ENCODE measurements at regions not wholly inside any gene's neighbourhood (a gene's known extent, or its start where the extent isn't known, plus 50 kb on each side); places are given as distances from the start of the nearest gene placed in this dataset.

DNA sequence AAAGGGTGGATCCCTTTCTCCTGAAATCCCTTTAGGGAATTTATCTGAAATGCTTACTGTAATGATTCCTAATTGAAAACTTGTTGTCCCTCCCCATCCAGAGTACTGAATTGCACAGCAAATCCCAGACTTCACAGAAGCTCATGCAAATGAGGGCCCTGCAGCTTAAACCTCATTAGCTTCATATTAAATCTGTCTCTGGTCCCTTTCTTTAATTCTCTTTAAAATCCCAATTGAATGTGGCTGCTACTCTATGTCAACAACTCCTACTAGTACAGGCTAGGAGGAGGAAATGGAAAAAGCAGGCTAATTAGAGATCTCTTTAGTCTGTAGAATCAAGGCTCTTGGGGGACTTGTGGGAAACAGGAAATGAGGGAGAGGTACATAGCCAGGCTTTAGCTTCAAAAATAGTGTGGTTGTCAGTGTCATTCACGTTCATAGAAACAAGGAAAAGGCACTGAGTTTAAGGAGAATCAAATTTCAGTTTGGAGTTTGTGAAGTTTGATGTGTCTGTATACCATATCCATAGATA lies 191.3 kb upstream of the PRDM9 start:
- H3K9me3 Mint-ChIP-seq, result peaks cover 0 to 23% of the 10 kb centered on the region in 2 donors
- H3K27ac Mint-ChIP-seq, result no peak overlapping the region
- H3K27me3 Mint-ChIP-seq, result no peaks in the 10 kb centered on the region
- no peaks in the 10 kb centered on the region for H3K4me1 Mint-ChIP-seq
- H3K4me3 Mint-ChIP-seq, result no peak overlapping the region
- DNase-seq, result no peak
- no peak for ATAC-seq

DNA sequence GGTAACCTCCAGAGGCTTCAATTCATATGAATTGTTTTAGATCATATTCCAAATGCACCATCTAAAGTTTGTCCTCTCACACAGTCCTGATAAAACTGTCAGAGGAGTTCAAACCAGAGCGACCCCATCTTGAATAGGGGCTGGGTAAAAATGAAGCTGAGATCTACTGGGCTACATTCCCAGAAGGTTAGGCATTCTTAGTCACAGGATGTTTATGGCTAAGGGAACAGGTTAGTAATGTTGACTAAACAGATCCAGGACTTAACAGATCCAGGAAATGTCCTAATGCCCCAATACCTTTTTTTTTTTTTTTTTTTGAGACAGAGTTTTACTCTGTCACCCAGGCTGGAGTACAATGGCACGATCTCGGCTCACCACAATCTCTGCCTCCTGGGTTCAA lies 192.6 kb upstream of the PRDM9 start:
- peaks cover 0 to 17% of the 10 kb centered on the region in 2 donors for H3K9me3 Mint-ChIP-seq

DNA sequence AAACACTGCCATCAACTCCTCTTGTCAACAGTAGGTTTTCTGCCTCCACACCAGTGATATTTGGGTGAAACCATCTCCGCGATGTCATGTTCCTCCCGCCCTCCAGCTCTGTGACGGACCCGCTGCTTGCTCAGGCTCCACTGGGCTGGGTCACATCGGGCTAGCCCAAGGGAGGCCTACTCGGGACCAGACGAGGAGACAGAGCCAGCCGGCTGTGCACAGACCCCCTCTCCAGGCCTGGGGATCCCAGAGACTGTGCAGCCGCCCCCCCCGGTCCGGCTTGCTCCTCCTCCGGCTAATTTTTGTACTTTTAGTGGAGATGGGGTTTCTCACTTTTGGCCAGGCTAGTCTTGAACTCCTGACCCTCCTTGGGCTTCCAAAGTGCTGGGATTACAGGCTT lies 202.4 kb upstream of the PRDM9 start:
- Mint-ChIP-seq H3K27me3 (no peaks in the 10 kb centered on the region), H3K4me3 (no peak overlapping the region), H3K9me3 (peaks cover 14 to 17% of the 10 kb centered on the region in 2 donors), H3K4me1 (no peaks in the 10 kb centered on the region), H3K27ac (no peak overlapping the region)
- no peak for ATAC-seq
- no peak for DNase-seq

More for the DNA sequence above, 192.6 kb upstream of the PRDM9 start:
- no peaks in the 10 kb centered on the region for H3K27me3 Mint-ChIP-seq
- no peaks in the 10 kb centered on the region for H3K4me1 Mint-ChIP-seq
- H3K27ac Mint-ChIP-seq, result no peak overlapping the region
- DNase-seq, result no peak
- H3K4me3 Mint-ChIP-seq, result no peak overlapping the region
- no peak for ATAC-seq

DNA sequence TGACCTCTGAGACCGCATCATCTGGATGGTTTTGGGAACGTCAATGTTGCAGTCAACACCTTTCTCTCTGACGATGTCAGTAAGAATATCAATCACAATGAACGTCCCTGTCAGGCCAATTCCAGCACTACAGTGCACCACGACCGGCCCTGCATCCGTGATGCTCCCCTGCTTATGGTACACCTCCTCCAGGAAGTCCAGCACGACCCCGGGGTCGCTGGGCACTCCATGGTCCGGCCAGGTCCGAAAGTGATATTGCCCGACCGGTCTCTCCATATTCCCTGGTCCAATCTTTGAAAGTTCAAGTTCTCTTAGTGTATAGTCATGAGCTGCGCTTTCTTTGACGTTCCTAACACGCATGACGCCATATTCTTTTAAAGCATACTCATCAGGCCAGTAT lies 203.6 kb upstream of the PRDM9 start:
- DNase-seq (no peak), ATAC-seq (no peak)
- Mint-ChIP-seq H3K4me1 (no peaks in the 10 kb centered on the region), H3K9me3 (peaks cover 14 to 17% of the 10 kb centered on the region in 2 donors), H3K4me3 (no peak overlapping the region), H3K27me3 (no peaks in the 10 kb centered on the region), H3K27ac (no peak overlapping the region)

DNA sequence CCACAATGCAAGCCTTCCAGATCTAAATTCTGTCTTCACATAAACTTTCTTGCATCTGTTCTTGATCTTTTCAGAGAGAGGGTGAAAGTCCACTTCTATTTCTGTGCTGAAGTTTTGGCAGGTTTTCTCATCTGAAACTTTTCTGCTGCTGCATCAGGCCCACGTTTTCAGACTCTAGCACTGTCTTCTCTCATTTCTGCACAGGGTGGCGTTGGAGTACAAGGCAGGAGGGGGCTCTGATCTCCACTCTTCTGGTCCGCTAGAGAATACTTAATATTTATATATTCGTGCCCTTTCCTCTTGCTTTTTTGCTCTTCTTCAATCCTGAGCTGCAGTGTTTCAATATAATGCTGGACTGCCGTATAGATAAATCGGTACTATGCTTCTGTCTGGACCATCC lies 204.0 kb upstream of the PRDM9 start:
- no peak for DNase-seq
- Mint-ChIP-seq H3K27ac (no peak overlapping the region), H3K4me1 (no peaks in the 10 kb centered on the region), H3K9me3 (peaks cover 14 to 17% of the 10 kb centered on the region in 2 donors), H3K27me3 (no peaks in the 10 kb centered on the region), H3K4me3 (no peak overlapping the region)
- no peak for ATAC-seq

DNA sequence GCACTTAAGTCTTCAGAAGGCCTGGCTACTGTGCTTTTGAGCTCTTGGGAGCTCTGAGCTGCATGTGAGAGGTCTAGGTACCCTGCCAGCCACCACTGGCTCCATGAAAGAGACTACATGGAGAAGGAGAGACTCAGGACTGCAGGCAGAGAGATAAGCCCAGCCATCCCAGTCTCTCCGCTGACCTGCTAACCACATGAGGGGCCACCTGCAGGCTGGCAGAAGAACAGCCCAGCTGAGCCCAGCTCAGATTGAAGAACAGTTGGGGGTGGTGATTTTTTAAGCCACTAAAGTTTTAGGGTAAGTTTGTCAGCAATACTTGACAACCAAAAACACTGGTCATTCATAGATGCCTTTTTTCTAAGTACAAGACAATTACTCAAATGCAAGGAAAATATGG lies 205.0 kb upstream of the PRDM9 start:
- H3K4me3 Mint-ChIP-seq, result no peak overlapping the region
- DNase-seq (no peak), ATAC-seq (no peak)
- no peaks in the 10 kb centered on the region for H3K27me3 Mint-ChIP-seq
- peaks cover 14 to 17% of the 10 kb centered on the region in 2 donors for H3K9me3 Mint-ChIP-seq
- no peak overlapping the region for H3K27ac Mint-ChIP-seq
- H3K4me1 Mint-ChIP-seq, result no peaks in the 10 kb centered on the region

DNA sequence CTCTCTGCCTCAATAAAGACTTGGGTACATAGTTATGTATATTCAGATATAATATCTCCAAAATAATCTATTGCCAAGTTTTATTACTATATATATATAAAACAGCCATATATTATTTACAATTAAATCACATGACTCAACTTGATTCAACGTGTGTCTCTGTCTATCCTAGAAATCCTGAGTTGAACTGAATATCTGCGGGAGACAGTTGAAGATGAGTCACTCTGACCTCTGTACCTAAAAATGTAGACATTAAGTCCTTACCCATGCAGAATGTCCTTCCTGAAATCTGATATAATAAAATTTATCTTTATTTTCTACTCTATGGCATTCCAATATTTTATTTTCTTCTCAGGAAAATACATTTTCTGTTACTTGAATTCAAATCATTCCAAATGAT lies 218.2 kb upstream of the PRDM9 start:
- no peaks in the 10 kb centered on the region for H3K27me3 Mint-ChIP-seq
- no peaks in the 10 kb centered on the region for H3K4me1 Mint-ChIP-seq
- peaks cover 15 to 19% of the 10 kb centered on the region in 2 donors for H3K9me3 Mint-ChIP-seq
- H3K4me3 Mint-ChIP-seq, result no peak overlapping the region
- H3K27ac Mint-ChIP-seq, result no peak overlapping the region
- ATAC-seq (no peak), DNase-seq (no peak)

DNA sequence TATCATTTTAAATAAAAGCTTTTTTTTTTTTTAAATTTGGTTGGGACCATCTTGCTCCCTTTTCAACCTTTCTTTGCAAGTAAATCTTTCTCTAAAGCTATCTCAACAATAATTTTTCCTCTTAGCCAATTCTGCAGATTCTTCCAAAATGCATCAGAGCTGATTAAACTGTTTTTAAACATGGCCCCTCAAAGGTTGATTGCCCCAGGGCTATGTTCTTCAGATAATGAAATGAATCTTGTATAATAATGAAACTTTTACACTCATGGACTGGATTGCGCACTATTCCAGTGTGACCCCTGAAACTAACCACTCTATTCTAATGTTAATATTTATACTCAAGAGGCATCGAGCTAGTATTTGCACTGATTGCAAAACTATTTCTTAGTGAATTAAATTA lies 222.8 kb upstream of the PRDM9 start:
- no peaks in the 10 kb centered on the region for H3K27me3 Mint-ChIP-seq
- H3K27ac Mint-ChIP-seq, result no peak overlapping the region
- ATAC-seq (no peak), DNase-seq (no peak)
- H3K9me3 Mint-ChIP-seq, result no peaks in the 10 kb centered on the region
- no peak overlapping the region for H3K4me3 Mint-ChIP-seq
- H3K4me1 Mint-ChIP-seq, result no peaks in the 10 kb centered on the region

DNA sequence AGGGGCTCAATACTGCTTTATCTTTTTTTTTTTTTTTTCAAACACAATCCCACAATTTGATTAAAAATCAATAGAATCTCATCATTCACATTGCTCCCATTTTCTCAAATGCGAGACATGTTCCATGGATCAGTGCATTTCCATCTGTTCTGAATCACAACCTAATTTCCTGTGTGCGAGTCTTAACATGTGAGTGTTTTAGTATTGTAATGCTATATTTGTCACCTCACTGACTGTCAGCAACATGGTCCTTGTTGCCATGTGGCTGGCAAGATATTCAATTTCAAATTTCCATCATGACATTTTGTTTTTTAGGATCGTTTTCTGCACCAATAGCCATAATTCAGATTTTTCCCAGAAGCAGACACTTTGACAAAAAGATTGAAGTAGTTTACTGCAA lies 233.2 kb upstream of the PRDM9 start:
- H3K9me3 Mint-ChIP-seq, result peaks cover 0 to 6% of the 10 kb centered on the region in 2 donors
- DNase-seq (no peak), ATAC-seq (no peak)
- H3K27me3 Mint-ChIP-seq, result no peaks in the 10 kb centered on the region
- no peak overlapping the region for H3K4me3 Mint-ChIP-seq
- no peaks in the 10 kb centered on the region for H3K4me1 Mint-ChIP-seq
- no peak overlapping the region for H3K27ac Mint-ChIP-seq

DNA sequence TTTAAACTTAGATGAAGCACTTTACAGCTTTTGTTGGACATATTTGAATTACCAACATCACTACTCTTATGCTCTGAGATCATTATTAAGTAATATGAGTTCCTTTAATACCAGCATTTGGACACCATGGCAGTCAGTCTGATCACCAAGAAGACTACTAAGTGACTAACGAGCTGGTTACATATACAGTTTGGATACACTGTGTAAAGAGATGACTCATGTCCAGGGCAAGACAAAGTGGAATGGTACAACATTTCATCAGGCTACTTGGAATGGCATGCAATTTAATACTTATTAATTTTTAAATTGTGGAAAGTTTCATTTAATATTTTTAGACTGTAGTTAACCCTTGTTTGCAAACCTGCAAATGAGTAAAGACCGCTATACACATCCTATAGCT lies 237.4 kb upstream of the PRDM9 start:
- Mint-ChIP-seq H3K9me3 (no peaks in the 10 kb centered on the region), H3K27me3 (no peaks in the 10 kb centered on the region), H3K4me3 (no peak overlapping the region), H3K27ac (no peak overlapping the region), H3K4me1 (no peaks in the 10 kb centered on the region)
- ATAC-seq (no peak), DNase-seq (no peak)

DNA sequence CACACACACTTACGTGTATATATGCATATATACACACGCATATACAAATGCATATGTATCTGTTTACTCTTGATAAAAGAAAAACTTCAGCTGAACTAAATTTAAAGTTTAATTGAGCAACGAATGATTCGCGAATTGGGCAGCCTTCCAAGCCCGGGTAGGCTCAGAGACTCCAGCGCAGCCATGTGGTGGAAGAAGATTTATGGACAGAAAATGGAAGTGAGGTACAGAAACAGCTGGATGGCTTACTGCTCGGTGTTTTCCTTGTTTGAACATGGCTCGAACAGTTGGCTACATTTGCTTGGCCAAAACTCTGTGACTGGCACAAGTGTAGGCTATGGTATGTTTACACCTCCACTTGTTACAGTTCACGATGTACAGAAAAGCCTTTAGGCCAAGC lies 239.3 kb upstream of the PRDM9 start:
- Mint-ChIP-seq H3K27ac (no peak overlapping the region), H3K9me3 (no peaks in the 10 kb centered on the region), H3K4me1 (no peaks in the 10 kb centered on the region), H3K4me3 (no peak overlapping the region), H3K27me3 (no peaks in the 10 kb centered on the region)
- no peak for ATAC-seq
- DNase-seq, result no peak

DNA sequence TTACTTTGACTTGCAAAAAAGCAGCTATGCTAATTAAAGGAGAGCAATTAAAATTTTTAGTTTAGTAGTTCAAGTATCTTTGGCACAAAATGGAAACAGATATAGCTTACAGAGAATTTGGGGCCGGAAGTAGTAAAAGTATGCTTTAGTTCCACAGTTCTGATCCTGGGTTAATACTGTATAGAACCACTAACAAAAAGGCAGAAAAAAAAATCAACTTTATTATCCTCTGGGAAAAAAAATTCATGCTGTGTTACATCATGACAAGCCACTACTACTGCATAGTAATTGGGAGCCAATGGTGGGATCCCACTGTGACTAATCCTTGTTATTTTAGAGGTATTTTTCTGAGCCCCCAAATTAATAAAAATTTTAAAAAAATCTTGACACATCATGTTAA lies 246.8 kb upstream of the PRDM9 start:
- Mint-ChIP-seq H3K4me3 (no peak overlapping the region), H3K9me3 (peaks cover 0 to 7% of the 10 kb centered on the region in 2 donors), H3K27me3 (no peaks in the 10 kb centered on the region), H3K27ac (no peak overlapping the region), H3K4me1 (no peaks in the 10 kb centered on the region)
- DNase-seq, result no peak
- no peak for ATAC-seq

DNA sequence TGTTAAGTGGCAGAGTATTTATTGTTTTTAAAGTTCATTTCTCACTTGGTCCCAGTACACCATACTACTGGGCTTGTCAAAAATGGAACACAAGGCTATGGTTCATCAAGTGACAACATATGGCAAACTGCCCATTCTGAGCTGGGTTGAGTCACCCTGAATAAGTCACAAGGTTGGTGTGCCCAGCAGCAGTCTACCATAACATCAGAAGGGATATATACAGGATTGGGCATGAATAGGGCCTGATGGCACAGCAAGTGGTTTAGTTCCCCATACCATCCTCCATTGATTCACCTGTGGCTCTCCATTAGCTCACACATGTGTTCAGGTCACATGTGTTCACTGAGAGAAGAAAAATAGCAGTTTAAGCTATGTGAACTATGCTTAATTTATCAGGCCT lies 249.8 kb upstream of the PRDM9 start:
- H3K4me3 Mint-ChIP-seq, result no peak overlapping the region
- H3K27ac Mint-ChIP-seq, result no peak overlapping the region
- no peak for ATAC-seq

DNA sequence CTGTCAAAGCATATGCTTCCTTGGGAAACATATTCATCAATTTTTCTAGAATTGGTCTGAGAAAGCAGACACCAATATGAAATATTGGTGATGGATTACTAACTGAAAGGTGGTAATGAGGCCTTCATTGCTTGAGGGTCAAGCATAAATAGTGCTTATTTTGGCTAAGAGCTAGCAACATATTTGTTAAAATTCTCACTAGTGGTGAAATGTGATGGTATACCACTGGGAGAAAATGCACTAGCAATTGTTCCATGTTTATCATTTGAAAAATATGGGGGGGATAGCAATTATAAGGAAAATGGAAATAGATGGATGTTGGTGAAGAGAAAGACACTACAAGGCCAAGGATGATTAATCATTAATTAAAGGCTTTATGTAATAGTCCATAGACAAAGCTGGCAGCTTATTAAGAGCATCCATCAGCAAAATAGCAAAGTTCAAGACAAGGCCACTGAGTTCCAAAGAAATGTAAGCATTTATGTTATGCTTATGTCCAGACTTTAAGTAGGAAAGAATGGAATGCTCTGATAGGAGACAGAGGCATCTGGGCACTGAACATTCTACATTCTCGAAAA lies 253.7 kb upstream of the PRDM9 start:
- ATAC-seq (no peak), DNase-seq (no peak)
- no peaks in the 10 kb centered on the region for H3K4me1 Mint-ChIP-seq
- no peak overlapping the region for H3K4me3 Mint-ChIP-seq
- H3K27me3 Mint-ChIP-seq, result no peaks in the 10 kb centered on the region
- H3K27ac Mint-ChIP-seq, result no peak overlapping the region
- peaks cover 0 to 7% of the 10 kb centered on the region in 2 donors for H3K9me3 Mint-ChIP-seq

More for the DNA sequence above, 249.8 kb upstream of the PRDM9 start:
- no peaks in the 10 kb centered on the region for H3K27me3 Mint-ChIP-seq
- peaks cover 0 to 7% of the 10 kb centered on the region in 2 donors for H3K9me3 Mint-ChIP-seq
- H3K4me1 Mint-ChIP-seq, result no peaks in the 10 kb centered on the region
- DNase-seq, result no peak

DNA sequence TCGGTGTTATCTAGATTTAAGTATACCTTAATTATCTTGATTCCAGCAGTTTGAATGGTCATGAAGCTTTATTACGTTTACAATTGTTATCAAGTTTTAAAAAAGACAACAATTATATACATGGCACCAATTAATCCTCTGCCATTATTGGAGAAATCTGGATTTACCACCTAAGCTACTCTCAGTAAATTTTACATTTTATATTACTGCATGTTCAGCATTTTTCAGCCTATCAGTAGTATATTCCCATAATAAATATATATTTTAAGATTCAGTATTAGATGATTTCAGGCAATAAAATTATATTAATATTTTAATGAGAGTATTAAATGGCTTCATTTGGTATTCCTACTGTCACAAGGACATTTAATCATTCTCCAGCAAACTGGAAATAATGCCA lies 264.5 kb upstream of the PRDM9 start:
- Mint-ChIP-seq H3K4me1 (no peaks in the 10 kb centered on the region), H3K27me3 (no peaks in the 10 kb centered on the region), H3K4me3 (no peak overlapping the region), H3K27ac (no peak overlapping the region), H3K9me3 (peaks cover 3 to 8% of the 10 kb centered on the region in 2 donors)
- ATAC-seq (no peak), DNase-seq (no peak)

DNA sequence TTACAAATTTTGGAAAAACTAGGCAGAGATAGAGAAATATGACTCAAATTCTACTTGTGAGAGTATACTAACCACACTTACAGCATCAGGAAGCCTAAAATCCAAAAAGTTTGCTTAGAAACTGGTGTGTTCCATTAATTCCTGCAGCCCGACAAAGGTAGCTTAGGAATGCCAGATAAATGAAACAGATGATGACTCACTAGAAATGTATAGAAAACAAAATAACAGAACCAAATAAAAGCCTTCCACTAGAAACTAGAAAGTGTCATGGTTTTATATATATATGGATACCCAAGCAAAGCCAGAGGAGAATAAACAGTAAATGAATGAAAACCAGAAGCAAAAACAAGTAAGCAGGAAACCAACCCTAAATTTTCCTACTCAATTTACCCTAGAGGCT lies 272.2 kb upstream of the PRDM9 start:
- DNase-seq (no peak), ATAC-seq (no peak)
- no peaks in the 10 kb centered on the region for H3K4me1 Mint-ChIP-seq
- H3K9me3 Mint-ChIP-seq, result peaks cover 8% of the 10 kb centered on the region in 2 donors
- H3K4me3 Mint-ChIP-seq, result no peak overlapping the region
- H3K27me3 Mint-ChIP-seq, result no peaks in the 10 kb centered on the region
- H3K27ac Mint-ChIP-seq, result no peak overlapping the region

DNA sequence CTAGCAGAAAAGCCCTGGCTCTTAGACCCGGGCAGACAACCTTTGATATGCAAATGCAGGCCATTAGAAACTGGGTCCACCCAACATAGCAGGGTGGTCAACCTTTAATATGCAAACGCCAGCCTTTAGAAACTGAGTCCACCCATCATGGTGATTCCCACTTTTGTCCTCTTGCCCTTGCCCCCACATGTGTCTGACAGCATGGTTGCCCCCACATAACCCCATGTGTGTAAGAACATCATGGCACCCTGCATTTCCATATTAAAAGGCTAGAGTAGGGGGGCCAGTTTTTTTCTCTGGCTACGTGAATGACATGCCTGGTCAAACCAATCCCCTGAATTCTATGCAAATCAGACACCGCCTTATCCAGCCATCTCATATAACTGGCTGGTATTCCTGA lies 273.2 kb upstream of the PRDM9 start:
- H3K4me1 Mint-ChIP-seq, result no peaks in the 10 kb centered on the region
- no peaks in the 10 kb centered on the region for H3K27me3 Mint-ChIP-seq
- no peak overlapping the region for H3K4me3 Mint-ChIP-seq
- no peak overlapping the region for H3K27ac Mint-ChIP-seq
- ATAC-seq, result no peak
- peaks cover 8% of the 10 kb centered on the region in 2 donors for H3K9me3 Mint-ChIP-seq
- DNase-seq, result no peak

Measured in stimulated activated naive CD8-positive, alpha-beta T cell treated with anti-CD3 and anti-CD28 coated beads, Interleukin-15, amount 100 ng/mL, for 72 hours (primary cell).